ENCODE measurements at regions not wholly inside any gene's neighbourhood (a gene's known extent, or its start where the extent isn't known, plus 50 kb on each side); places are given as distances from the start of the nearest gene placed in this dataset.

DNA sequence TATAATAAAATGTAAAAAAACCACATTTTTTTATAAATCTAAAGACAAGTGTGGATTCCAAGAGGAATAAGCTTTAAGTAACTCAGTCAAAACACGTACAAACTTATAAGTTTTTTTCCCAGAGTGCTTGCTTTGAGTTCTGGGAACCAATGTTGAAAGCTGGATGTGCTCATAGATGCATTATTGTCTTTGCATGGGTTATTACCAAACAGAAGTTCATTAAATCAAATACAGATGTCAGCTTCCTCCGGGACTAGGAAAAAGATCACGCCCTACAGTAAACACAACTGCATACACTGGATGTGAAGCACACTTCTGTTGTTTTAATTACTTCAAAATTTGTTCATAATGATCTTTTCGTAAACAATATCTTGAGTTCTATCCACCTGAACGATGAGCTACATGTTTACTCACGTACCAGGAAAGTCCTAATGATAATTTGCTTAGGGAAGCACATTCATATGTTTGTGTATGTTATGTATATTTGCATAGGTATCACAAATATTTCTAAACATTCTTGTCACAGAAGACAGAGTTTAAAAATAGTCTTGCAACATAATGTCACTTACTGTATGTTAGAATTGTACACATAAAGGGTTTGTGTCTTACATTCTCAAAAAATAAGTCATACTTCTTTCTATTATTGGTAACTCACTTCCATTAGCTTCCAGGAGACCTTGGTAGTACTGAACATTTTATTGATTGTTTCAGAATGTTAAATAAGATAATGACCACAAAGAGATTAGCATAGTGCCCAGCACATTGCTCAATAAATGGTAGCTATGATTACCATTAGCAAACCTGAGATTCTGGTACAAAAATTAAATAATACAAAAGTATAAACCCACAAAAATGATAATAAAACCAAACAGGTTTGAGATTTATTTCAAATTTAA lies 427.4 kb downstream of the CETN3 start:
- DNase-seq: peak in 1 of 2 experiments; percentile 0

DNA sequence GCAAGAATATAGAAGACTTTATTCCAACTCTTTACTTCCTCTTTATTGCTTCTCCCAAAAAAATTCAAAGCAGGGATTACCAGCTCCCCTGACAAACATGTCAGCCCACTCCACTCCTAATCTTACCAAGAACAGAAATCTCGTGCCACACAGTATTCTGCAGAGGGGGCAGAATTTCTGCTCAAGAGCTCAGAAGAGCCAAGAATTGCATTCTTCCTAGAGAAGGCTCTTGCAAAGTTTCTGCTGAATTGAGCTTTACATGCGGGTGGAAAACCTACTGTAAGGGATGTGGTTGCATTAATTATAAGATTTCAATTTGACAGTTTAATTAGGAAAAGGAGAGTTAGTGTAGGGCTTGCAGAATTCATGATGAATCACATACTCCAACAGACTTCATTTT lies 428.5 kb downstream of the CETN3 start:
- DNase-seq: no peak

DNA sequence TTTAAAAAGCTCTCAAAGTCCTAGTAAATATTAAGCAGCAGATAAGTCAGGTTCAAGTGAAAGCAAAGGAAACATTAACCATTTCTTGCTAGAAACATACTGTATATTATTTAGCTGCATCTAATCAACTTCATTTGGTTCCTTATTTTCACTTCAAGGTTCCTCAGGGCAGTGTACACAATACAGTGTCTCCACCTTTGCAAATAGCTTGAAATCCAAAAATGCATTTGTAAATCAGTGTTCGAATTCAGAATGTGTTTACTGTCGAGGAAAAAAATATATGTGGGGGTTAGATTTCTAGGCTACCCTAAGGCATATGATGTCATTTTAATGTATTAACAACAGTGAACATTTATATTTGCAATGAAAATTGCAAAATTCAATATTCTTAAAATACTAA lies 436.0 kb downstream of the CETN3 start:
- no peak for DNase-seq

DNA sequence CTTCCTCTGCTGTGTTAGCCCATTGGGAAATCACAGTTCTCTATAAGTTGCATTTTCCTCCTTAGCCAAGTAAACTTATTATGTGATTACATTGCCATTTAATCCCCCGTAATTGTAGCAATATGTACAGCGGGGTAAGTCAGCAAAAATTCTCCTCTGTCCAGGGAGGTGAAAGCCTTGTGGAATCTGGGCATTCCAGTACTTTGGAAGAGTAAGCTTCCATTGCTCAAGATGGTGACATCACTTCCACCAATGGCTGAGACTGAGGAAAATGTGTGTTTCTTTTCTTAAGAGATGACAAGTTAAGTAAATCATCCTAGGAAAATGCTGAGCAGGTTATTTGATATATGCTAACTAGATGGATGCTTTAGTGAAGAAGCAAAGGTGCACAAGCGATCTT lies 436.7 kb downstream of the CETN3 start:
- no peak for DNase-seq

DNA sequence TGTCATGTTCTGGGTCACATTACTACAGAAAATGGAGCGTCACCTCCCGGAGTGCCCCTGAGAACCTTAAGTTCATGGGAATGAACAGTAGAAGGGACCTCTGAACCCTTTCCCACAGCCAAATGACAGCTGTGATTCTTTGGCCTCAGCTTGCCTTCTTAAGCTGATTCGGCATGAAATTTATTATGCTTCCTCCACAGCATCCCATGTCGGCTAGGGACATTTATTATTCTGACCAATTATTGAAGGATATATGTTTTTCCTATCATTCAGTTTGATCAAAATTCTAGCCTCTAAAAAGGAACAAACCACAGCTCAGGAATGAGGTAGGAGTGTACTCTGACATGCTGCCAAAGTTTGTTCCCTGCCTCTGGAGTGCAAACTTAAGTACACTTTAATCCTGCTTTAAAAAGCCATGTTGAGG lies 440.6 kb downstream of the CETN3 start:
- DNase-seq: no peak

DNA sequence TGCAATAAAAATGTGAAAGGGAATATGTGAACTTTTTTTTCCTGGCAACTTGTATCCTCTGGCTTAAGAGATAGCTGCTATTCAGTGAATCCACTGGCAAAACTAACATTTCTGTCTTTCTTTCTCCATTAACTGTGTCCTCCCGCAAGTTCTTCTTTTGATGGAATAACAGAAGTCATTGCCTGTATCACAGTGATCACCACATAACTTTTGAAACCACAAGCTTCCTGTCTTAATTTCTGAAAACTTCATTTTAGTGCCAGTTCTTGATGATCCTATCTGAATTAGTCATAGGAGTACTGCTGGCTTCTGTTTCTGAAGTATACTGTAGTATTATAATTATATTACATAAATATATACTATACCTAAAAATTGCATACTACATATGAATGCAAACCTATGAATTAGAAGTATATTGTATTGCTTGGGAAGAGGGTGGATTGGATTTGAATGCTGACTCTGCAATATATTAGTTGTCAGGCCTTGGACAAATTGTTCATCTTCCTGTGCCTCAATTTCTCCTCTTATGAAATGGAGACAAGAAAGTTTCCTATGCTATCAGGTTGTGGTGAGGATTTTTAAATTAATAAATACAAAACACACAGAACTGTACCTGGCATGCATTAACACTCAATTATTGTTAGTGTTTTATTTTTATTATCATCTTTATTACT lies 441.6 kb downstream of the CETN3 start:
- DNase-seq: no peak

DNA sequence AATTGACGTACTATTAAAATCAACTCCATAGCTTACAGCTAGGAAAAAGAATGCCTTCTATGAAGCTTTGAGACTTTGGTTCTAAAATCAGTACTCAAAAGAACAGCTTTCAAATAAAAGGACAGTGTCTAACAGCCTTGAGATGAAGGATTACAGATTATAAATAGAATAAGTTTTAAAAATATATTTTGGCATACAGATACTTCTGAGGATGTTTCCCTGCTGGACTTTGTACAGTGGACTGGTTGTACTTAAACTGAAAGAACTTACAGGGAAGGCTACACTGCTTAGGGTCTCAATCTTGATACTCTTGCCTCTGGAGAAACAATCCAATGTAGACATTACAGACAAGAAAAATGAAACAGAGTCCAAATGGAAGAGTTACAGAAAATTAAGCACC lies 452.7 kb downstream of the CETN3 start:
- no peak for DNase-seq

DNA sequence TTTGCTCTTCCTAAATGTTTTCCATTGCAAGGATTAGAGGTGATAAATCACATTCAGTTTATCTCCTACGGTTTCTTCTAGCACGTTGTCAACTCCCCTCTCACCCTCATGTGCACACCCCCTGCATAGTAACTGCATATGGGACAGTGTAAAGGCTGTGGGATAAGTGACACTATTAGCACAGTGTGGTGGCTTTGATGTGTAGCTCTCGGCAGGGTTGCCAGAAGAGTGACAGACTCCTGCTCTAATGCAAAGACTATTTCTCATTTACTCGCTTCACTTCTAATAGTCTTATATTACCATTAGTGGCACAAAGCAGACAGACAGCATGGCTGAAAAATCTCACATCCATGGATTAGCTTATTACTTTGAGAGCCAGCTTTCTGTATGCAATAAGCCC lies 454.6 kb downstream of the CETN3 start:
- DNase-seq: no peak

DNA sequence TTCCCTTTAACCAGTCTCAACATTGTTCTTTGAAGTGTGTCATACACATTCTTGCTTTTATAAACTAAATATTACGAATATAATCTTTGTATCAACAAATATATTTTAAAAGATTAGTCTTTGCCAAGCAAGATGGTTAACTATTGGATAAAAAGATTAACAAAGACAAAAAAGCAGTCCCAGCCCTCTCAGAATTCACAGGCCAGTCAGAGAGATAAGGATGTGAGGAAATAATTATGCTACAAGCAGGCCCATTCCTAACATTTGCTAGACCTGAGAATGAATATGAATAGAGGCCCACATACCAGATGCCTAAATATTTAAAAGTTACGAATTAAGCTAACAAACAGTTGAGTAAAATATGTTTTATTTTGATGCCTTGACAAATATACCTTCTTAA lies 457.7 kb downstream of the CETN3 start:
- no peak for DNase-seq

DNA sequence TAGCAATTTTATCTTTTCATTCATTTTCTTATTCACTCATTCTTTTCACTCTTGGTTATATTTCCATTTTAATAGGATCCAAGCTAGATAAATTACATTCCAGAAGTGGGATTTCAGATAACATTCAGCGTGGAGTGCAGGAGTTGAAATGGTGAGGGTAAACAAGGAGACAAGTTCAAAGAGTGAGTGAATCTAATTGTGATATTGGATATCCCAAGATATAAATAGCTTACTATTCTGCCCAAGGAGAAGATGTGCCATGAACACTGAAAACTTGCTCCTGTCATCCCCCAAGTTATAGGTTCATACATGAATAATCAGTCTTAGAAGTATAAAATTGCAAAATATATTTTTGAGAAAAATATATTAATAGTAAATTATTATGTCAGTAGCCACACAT lies 459.3 kb downstream of the CETN3 start:
- DNase-seq: no peak

DNA sequence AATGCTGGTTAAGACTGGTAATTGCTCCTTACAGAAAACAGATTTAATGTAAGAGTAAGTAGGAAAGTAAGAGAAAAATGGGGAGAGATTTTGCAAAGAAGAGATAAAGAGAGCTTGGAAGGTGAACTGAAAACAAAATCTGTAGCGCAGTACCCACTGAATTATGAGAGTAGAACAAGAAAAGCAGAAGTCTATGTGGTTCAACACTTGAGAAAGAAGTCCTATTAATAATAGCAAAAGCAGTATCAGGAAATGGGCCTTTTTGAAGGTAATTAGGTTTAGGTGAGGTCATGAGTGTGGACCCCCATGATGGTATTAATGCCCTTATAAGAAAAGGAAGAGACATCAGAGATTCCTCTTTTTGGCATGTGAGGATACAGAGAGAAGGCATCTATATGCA lies 460.6 kb downstream of the CETN3 start:
- no peak for DNase-seq

DNA sequence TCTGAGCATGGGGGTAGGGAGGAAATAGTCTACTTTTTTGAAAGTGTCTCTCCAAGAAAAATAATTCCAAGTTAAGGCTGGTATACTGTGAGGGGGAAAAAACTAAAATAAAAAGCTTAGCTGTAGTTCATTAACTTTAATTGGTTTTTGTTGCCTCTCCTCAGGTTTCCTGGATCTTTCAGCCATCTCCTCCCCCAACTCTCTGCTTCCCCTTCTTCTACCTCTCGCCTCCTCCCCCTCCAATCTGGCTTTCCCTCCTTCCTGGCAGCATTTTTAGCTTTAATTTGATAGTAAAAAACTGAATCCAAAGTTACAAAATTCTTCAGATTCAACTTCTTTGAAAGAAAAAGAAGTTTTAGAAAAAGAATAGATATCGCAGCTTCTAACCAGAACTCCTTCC lies 462.6 kb downstream of the CETN3 start:
- DNase-seq: no peak

DNA sequence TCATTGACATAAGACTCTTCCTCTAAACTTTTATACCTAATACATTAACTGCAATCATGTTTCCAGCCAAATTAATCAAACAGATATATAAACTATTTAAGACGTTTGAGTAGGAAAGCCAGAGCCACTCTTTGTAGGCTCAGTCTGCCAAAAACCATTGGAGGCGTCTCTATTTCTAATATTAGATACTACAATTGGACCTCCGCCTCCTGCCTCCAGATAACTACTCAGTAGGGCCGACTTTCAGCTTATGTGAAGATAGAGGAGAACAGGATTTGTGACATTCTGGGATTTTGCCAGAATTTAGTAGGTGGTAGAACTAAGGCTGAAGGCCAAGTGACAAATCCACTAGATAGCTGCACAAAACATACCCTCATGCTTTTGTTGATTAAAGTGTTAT lies 463.0 kb downstream of the CETN3 start:
- no peak for DNase-seq

DNA sequence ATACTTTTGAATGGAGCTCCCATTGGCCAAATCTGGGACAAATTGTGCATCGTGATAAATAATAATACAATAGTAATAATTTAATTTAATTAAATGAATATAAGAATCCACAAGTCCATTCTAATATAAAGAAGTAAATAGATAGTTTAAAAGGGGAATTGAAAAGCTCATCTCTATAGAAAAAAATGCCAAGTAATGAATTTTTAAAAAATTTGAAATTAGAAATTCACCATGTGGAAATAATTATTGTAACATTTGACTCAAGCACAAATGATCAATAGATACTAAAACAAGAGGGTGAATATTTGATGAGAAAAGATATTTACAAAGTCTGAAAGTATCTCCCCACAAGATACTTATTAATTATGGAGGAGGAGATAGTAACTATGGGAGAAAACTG lies 467.4 kb downstream of the CETN3 start:
- DNase-seq: no peak

DNA sequence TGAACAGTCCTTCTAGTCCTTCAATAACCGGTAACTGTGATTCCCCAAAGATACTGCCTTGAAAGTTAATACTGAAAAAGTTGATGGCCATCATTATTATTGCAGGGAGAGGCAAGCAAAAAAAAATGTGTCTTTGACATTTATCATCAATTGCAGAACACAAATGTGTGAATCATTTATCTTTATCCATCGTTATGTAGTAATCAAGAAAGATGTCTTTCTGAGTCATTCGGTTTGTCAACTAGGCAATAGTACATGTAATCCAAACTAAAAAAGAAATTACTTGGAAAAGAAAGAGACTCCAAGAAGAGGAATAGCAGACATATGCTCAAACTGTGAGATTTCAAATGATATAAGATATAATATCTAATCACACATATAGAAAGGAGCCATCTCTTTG lies 473.0 kb downstream of the CETN3 start:
- no peak for DNase-seq

DNA sequence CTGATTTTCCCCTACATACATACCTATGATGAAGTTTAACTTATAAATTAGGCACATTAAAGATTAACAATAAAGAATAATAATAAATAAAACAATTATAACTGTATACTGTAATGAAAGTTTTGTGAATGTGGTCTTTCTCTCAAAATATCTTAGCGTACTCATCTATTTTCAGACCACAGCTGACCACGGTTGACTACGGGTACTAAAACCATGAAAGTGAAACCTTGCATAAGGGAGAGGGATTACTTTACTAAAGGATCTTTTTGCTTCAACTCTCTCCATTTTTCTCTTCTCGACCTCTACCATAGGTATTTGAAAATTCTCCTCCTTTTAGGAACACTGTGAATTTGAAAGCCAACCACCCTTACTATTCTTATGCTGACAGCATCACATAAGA lies 475.5 kb downstream of the CETN3 start:
- no peak for DNase-seq

DNA sequence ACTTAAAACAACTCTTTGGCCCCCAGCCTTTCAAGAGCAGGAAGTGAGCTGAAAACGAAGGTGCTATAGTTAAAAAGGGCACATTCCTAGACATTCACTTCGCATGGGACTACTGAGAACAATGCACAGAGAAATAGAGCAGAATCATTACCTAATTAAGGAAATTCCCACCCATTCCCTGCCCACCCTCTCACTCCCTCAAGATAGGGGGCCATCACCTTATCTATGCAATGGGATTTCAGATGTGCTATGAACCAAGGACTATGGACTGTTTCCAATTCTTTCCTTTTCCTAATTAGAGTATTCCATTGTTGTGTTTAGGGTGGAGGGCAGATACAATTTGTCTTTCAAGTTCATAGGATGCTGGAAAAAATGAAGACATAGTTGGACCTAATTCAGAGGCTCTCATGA lies 476.8 kb downstream of the CETN3 start:
- no peak for DNase-seq

DNA sequence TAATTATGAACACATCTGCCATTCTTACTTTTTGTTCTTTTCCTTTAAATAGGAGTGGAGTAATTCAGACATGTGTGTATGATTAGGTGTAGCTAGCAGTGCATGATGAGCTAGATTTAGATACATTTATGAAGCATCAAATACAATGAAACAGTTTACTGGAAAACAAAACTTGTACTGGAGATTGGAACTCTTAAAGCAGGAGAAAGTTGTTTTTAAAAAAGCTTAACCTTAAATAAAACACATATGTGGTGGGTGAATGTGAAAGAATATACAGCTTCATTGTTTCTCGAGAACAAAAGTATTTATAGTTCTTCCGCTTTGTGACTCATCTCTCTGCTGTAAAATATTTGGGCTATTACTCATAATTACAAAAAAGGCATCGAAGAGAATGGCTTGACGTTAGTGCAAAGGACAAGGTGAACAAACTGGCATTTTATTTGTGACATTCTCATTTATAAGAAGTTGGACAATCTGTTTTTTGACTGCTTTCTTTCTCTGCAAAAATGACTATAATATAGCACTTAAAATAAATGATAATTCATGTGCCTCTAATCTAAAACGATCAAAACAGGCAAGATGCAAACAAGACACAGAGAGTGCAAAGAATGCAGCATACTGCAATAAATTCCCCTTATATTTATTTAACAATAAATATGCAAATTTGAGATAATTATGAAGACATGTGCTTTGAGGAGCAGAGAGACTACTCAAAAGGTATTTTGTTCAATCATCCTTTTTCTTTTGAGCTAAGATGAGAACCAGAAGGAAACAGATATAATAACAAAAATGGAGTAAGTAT lies 478.8 kb downstream of the CETN3 start:
- DNase-seq: peak; percentile 1 to 13

DNA sequence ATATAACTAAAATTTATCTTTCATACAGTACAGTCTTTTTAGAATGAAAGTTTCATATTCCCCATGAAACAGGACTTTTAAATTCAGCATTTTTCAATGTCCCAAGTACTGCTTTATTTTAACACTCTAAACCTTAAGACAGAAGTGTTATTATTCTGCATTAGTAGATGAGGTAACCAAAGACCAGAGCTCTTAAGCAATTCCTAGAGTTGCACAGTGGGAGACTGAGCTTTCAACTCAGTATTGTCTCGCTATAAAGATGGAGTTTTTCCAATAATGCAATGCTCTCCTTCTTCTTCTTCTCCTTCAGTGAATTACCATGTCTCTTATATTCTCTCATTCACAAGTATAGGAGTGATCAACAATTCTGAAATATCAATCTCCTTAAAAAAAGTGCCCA lies 479.7 kb downstream of the CETN3 start:
- DNase-seq: no peak

DNA sequence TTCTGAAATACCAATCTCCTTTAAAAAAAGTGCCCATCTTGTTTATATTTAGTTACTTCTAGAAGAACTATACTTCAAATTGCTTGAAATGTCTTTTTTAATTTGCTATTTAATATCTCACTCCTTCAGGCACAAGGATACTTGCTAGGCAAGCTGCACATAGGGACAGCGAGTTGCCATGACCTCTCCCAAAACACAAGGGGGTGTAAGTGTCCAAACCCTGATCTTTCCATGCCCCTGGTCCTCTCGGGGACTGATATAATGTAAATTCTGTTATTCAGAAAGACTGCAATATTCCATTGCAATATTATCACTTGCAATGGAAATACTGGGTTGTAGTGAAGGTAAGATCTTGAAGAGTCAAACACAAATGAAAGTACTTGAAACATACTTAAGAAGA lies 480.4 kb downstream of the CETN3 start:
- no peak for DNase-seq

DNA sequence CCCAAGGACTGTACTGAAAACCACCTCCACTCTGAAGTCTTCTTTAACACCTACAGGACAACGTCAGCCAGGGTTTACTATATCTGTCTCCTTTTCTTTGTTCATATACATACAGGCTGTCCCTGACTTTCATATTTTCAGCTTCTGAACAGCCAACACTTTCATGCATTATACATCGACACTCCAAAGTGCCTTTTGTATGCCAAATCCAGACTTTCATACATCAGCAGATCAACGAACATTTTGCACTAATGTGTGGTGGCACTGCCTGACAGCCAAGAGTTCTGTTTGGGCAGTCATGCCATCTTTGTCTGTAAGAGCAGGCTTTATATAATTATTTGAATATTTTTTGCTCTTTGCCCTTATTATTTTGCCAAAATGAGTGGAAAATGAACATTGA lies 487.4 kb downstream of the CETN3 start:
- DNase-seq: no peak

DNA sequence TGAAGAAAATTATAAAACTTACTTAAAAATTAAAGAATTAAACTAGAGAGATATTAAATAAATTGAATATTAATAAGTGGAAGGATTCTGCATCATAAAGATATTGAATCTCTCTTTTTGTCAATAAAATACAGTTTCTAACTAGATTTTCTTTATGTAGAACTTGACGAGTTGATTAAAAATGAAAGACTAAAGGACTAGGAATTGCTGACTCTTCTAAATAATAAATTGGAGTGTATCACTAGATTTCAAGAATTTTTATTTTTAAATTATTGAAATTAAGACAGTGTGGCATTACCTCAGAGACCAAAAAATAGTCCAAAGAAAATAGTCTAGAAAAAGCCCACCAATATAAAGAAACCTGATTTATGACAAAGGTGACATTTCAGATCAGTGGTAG lies 492.4 kb downstream of the CETN3 start:
- DNase-seq: no peak

DNA sequence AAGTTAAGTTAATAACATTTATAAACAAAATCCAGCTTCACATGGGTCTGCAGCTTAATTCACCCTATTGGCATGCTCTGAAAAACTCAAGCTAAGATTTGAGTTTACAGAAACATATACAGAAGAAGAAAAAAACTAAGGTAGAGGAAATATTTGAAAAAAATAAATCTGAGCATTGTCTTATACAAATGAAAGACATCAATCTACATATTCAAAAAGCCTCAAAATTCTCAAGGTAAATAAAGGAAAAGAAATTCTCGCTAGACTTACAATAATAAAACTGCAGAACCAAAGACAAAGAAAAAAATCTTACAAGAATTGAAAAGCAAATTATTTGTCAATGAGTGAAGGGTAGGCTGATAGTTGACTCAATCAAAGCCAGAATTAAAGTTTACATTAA lies 493.4 kb downstream of the CETN3 start:
- no peak for DNase-seq

DNA sequence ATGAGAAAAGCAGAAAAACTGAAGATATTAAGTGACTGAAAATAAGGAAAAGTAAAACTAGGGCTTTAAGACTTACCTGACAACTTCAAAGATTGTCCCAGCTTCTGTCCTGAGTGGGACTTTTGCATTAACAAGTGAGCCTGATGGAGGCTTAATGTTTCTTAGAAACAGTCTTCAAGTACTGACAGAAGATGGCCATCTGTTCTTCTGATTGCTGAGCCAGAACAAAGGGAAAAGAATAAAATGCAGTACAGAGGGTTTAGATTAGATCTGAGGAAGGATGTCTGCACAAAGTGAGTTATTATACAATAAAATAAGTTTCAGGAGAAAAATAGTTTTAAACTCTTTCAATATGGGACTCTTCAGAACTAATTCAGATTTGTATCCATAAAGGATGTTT lies 500.7 kb downstream of the CETN3 start:
- DNase-seq: no peak

Measured in NCI-H526 (cell line).